GM19043 (cell line): ENCODE measurements at regions not wholly inside any gene's neighbourhood (a gene's known extent, or its start where the extent isn't known, plus 50 kb on each side); places are given as distances from the start of the nearest gene placed in this dataset.
"Not testable (repeated sequence)": the region's sequence is repeated elsewhere in the genome, so short reads cannot be mapped to it uniquely, and the experiment has no call there.

Experiments
- ATAC-seq: cut with Tn5 transposase; IDR thresholded peaks from one replicate; pipeline ENCODE4 v1.9.1; 2021; ENCODE audit warnings: low read depth; ENCODE audit not compliant: unreplicated experiment

DNA sequence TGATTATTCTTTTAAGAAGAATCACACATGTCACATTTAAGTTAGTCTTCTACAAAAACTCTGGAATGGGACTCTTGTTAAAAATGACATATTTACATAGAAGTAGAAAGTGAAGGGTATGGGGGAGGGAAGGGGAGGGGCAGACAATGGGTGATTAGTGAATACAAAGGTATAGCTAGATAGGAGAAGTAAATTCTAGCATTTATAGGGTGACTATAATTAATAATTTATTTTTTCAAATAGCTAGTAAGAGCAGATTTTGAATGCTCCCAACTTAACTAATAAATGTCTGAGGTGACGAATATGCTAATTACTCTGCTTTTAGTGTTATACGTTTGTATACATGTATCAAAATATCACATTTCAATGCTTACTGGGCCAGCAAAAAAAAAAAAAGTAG lies 59.4 kb downstream of the BLTP3B start:
- ATAC-seq = no peak

GRCh38 chr12:100078777-100079176 lies 63.9 kb downstream of the BLTP3B start:
- not testable (repeated sequence) for ATAC-seq

DNA sequence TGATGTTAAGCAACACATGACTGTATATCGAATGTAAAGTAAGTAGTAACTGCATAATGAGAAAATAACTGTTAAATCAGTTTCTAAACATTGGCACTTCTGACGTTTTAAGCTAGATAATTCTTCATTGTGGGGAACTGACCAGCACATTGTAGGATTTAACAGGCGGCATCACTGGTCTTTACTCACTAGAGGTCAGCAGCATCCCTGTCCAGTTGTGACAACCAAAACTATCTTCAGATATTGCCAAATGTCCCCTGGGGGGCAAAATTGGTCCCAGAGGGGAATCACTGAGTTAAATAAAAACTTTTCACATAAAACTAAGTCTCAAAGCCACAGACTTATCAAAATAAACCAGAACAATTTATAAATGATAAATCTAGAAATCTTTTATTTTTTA lies 65.3 kb downstream of the BLTP3B start:
- ATAC-seq = no peak

DNA sequence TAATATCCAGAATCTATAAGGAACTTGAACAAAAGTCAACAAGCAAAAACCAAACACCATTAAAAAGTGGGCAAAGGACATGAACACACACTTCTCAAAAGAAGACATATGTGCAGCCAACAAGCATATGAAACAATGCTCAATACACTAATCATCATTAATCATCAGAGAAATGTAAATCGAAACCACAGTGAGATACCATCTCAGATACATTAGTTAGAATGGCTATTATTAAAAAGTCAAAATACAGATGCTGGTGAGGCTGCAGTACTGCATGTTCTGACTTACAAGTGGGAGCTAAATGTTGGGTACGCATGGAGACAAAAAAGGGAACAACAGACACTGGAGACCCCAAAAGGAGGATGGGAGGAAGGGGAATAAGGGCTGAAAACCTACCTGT lies 67.1 kb downstream of the BLTP3B start:
- no peak for ATAC-seq

- ATAC-seq = no peak
These were observed 72.9 kb downstream of the BLTP3B start for GRCh38 chr12:100069795-100070194.

GRCh38 chr12:100068305-100068704 lies 74.4 kb downstream of the BLTP3B start:
- ATAC-seq = no peak

- ATAC-seq = no peak
These were observed 77.1 kb upstream of the ANKS1B start for GRCh38 chr12:100061814-100062213.

GRCh38 chr12:100058482-100059029 lies 73.8 kb upstream of the ANKS1B start:
- ATAC-seq = peak; percentile 60

DNA sequence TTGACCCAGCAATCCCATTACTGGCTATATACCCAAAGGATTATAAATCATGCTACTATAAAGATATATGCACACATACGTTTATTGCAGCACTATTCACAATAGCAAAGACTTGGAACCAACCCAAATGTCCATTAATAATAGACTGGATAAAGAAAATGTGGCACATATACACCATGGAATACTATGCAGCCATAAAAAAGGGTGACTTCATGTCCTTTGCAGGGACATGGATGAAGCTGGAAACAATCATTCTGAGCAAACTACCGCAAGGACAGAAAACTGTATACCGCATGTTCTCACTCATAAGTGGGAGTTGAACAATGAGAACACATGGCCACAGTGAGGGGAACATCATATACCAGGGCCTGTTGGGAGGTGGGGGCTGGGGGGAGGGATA lies 61.5 kb upstream of the ANKS1B start:
- ATAC-seq = not testable (repeated sequence)

- no peak for ATAC-seq
These were observed 59.5 kb upstream of the ANKS1B start for GRCh38 chr12:100044266-100044665.

GRCh38 chr12:100043631-100044030 lies 58.9 kb upstream of the ANKS1B start:
- no peak for ATAC-seq
